NCI-H2196 treated with DMSO at 0.1 percent for 48 hours (cell line): ENCODE measurements at regions not wholly inside any gene's neighbourhood (a gene's known extent, or its start where the extent isn't known, plus 50 kb on each side); places are given as distances from the start of the nearest gene placed in this dataset.

Source experiments
- DNase-seq: peaks from one replicate; lab custom pipeline; 2025; ENCODE audit not compliant: unreplicated experiment; lab: John Stamatoyannopoulos, UW

GRCh38 chr14:29102996-29103395, 336.4 kb downstream of the FOXG1 start:
- no peak for DNase-seq

- DNase-seq = no peak
Observed at GRCh38 chr14:29108908-29109307, 342.3 kb downstream of the FOXG1 start.

- DNase-seq = no peak
Observed at GRCh38 chr14:29109589-29109988, 343.0 kb downstream of the FOXG1 start.

- DNase-seq = no peak
Observed at GRCh38 chr14:29111554-29111953, 345.0 kb downstream of the FOXG1 start.

GRCh38 chr14:29123017-29123416, 356.4 kb downstream of the FOXG1 start:
- DNase-seq = no peak

GRCh38 chr14:29126361-29126760, 359.8 kb downstream of the FOXG1 start:
- no peak for DNase-seq

GRCh38 chr14:29126865-29127264, 360.3 kb downstream of the FOXG1 start:
- no peak for DNase-seq

GRCh38 chr14:29140016-29140415, 373.4 kb downstream of the FOXG1 start:
- DNase-seq = no peak

- DNase-seq = no peak
Observed at GRCh38 chr14:29144621-29145020, 378.0 kb downstream of the FOXG1 start.

- no peak for DNase-seq
Observed at GRCh38 chr14:29148221-29148620, 381.6 kb downstream of the FOXG1 start.

GRCh38 chr14:29149798-29150197, 383.2 kb downstream of the FOXG1 start:
- no peak for DNase-seq

GRCh38 chr14:29150659-29151058, 384.1 kb downstream of the FOXG1 start:
- no peak for DNase-seq

GRCh38 chr14:29156096-29156495, 389.5 kb downstream of the FOXG1 start:
- DNase-seq = no peak

GRCh38 chr14:29161593-29161992, 395.0 kb downstream of the FOXG1 start:
- no peak for DNase-seq

- DNase-seq = no peak
Observed at GRCh38 chr14:29163109-29163508, 396.5 kb downstream of the FOXG1 start.

- no peak for DNase-seq
Observed at GRCh38 chr14:29165431-29165830, 398.8 kb downstream of the FOXG1 start.

- no peak for DNase-seq
Observed at GRCh38 chr14:29166507-29166906, 399.9 kb downstream of the FOXG1 start.

- DNase-seq = no peak
Observed at GRCh38 chr14:29168149-29168548, 401.6 kb downstream of the FOXG1 start.

GRCh38 chr14:29169408-29169807, 402.8 kb downstream of the FOXG1 start:
- no peak for DNase-seq

GRCh38 chr14:29175706-29176105, 409.1 kb downstream of the FOXG1 start:
- no peak for DNase-seq

- DNase-seq = no peak
Observed at GRCh38 chr14:29176876-29177275, 410.3 kb downstream of the FOXG1 start.

- no peak for DNase-seq
Observed at GRCh38 chr14:29178971-29179370, 412.4 kb downstream of the FOXG1 start.

GRCh38 chr14:29191092-29191491, 424.5 kb downstream of the FOXG1 start:
- DNase-seq = no peak

- DNase-seq = no peak
Observed at GRCh38 chr14:29197557-29197956, 431.0 kb downstream of the FOXG1 start.
